ENCODE measurements at regions not wholly inside any gene's neighbourhood (a gene's known extent, or its start where the extent isn't known, plus 50 kb on each side); places are given as distances from the start of the nearest gene placed in this dataset.

DNA sequence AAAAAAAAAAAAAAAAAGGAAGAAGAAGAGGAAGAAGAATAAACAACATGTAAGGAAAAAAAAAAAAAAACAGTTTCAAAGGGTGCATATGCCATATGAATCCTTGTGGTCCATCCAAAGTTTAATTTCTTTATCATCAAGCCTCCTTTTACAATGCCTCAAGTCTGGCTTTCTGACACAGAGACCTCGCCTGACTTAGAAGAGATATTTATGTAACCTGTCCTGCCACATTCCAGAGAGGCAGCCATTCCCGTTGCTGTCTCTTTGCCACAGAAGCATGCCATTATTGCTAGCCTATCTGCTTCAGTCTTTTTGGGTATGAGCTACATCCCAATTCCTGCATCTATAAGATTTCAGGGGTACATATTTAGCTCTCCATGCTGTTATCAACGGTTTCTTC lies 596.7 kb upstream of the ATP2B1 start:
- no peak overlapping the region for H3K27ac ChIP-seq (ENCODE audit: low read depth, low read length)
- FAIRE-seq (no peak), DNase-seq (ENCODE audit: low read depth) (no peak)

DNA sequence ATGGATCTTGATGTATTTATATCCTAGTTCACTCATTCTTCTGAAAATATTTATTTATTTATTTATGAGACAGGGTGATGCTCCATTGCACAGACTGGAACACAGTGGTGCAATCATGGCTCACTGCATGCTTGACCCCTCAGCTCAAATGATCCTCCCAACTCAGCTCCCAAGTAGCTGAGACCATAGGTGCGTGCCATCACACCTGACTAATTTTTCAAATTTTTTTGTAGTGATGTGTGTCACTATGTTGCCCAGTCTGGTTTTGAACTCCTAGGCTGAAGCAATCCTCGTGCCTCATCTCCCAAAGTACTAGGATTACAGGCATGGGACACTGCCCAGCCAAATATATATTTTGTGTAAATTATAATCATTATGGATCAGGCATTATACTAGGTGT lies 595.6 kb upstream of the ATP2B1 start:
- Mint-ChIP-seq H3K4me1 (ENCODE audit: low read depth, unreplicated experiment) (no peaks in the 10 kb centered on the region), H3K27me3 (ENCODE audit: low read depth, unreplicated experiment) (no peaks in the 10 kb centered on the region)
- FAIRE-seq: no peak

More for the DNA sequence above, 596.7 kb upstream of the ATP2B1 start:
- H2AFZ ChIP-seq (ENCODE audit: low read depth, low read length): no peak overlapping the region
- no peaks in the 10 kb centered on the region for H3K79me2 ChIP-seq (ENCODE audit: insufficient read depth, low read length)
- Mint-ChIP-seq H3K4me1 (ENCODE audit: low read depth, unreplicated experiment) (no peaks in the 10 kb centered on the region), H3K27me3 (ENCODE audit: low read depth, unreplicated experiment) (no peaks in the 10 kb centered on the region), H3K27ac (ENCODE audit: unreplicated experiment) (no peak overlapping the region), H3K4me3 (ENCODE audit: unreplicated experiment) (no peak overlapping the region), H3K9me3 (ENCODE audit: unreplicated experiment) (peaks cover 3% of the 10 kb centered on the region), H3K36me3 (ENCODE audit: low read depth, unreplicated experiment) (no peaks in the 10 kb centered on the region)
- H3K4me3 ChIP-seq (ENCODE audit: insufficient read depth, low read depth, low read length): no peak overlapping the region
- H3K4me1 ChIP-seq (ENCODE audit: insufficient read depth, low read length): no peaks in the 10 kb centered on the region
- no peaks in the 10 kb centered on the region for H4K20me1 ChIP-seq (ENCODE audit: insufficient read depth, low read length)
- H3K9ac ChIP-seq (ENCODE audit: low read length): no peak overlapping the region
- TF ChIP-seq, protein P1, sequence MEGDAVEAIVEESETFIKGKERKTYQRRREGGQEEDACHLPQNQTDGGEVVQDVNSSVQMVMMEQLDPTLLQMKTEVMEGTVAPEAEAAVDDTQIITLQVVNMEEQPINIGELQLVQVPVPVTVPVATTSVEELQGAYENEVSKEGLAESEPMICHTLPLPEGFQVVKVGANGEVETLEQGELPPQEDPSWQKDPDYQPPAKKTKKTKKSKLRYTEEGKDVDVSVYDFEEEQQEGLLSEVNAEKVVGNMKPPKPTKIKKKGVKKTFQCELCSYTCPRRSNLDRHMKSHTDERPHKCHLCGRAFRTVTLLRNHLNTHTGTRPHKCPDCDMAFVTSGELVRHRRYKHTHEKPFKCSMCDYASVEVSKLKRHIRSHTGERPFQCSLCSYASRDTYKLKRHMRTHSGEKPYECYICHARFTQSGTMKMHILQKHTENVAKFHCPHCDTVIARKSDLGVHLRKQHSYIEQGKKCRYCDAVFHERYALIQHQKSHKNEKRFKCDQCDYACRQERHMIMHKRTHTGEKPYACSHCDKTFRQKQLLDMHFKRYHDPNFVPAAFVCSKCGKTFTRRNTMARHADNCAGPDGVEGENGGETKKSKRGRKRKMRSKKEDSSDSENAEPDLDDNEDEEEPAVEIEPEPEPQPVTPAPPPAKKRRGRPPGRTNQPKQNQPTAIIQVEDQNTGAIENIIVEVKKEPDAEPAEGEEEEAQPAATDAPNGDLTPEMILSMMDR (IDR thresholded peaks at IDR 0.05; ENCODE audit: insufficient read depth, low read depth, low read length): no peak
- TF ChIP-seq EZH2 (IDR thresholded peaks at IDR 0.05; ENCODE audit: insufficient read depth, low read length): no peak
- no peak overlapping the region for H3K4me2 ChIP-seq (ENCODE audit: low read length)
- H3K27me3 ChIP-seq (ENCODE audit: insufficient read depth, low read length): no peaks in the 10 kb centered on the region
- H3K36me3 ChIP-seq (ENCODE audit: insufficient read depth, low read length): no peaks in the 10 kb centered on the region
- H3K9me3 ChIP-seq (ENCODE audit: insufficient read depth, low read depth, low read length): no peaks in the 10 kb centered on the region

DNA sequence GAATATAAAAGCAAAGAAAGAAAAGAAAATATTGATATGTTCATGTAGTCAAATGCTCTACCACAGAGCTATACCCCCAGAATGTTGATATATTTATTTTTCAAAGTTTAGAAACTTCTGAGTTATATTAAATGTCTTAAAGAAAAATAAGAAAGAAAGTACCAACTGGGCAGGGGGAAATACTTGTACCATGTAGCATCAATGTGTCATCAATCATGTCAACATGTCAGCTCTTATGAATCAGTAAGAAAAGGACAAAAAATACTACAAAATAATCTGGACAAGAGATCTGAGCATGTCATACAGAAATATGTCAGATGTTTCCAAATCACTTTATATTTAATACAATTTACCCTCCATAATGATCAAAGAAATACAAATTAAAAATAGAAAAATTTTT lies 595.1 kb upstream of the ATP2B1 start:
- Histone ChIP-seq H3K27ac (ENCODE audit: low read depth, low read length) (no peak overlapping the region), H3K79me2 (ENCODE audit: insufficient read depth, low read length) (no peaks in the 10 kb centered on the region), H3K9ac (ENCODE audit: low read length) (no peak overlapping the region), H3K36me3 (ENCODE audit: insufficient read depth, low read length) (no peaks in the 10 kb centered on the region), H4K20me1 (ENCODE audit: insufficient read depth, low read length) (no peaks in the 10 kb centered on the region), H3K9me3 (ENCODE audit: insufficient read depth, low read depth, low read length) (no peaks in the 10 kb centered on the region), H3K4me2 (ENCODE audit: low read length) (no peak overlapping the region), H2AFZ (ENCODE audit: low read depth, low read length) (no peak overlapping the region), H3K27me3 (ENCODE audit: insufficient read depth, low read length) (no peaks in the 10 kb centered on the region), H3K4me1 (ENCODE audit: insufficient read depth, low read length) (no peaks in the 10 kb centered on the region), H3K4me3 (ENCODE audit: insufficient read depth, low read depth, low read length) (no peak overlapping the region)
- H3K9me3 Mint-ChIP-seq (ENCODE audit: unreplicated experiment): peaks cover 3% of the 10 kb centered on the region
- TF ChIP-seq, protein P1 (IDR thresholded peaks at IDR 0.05; ENCODE audit: insufficient read depth, low read depth, low read length): no peak
- no peak for TF ChIP-seq EZH2 (IDR thresholded peaks at IDR 0.05; ENCODE audit: insufficient read depth, low read length)
- H3K27ac Mint-ChIP-seq (ENCODE audit: unreplicated experiment): no peak overlapping the region
- FAIRE-seq (no peak), DNase-seq (ENCODE audit: low read depth) (no peak)
- no peaks in the 10 kb centered on the region for H3K4me1 Mint-ChIP-seq (ENCODE audit: low read depth, unreplicated experiment)
- no peak overlapping the region for H3K4me3 Mint-ChIP-seq (ENCODE audit: unreplicated experiment)
- H3K27me3 Mint-ChIP-seq (ENCODE audit: low read depth, unreplicated experiment): no peaks in the 10 kb centered on the region
- no peaks in the 10 kb centered on the region for H3K36me3 Mint-ChIP-seq (ENCODE audit: low read depth, unreplicated experiment)

More for the DNA sequence above, 595.6 kb upstream of the ATP2B1 start:
- Mint-ChIP-seq H3K36me3 (ENCODE audit: low read depth, unreplicated experiment) (no peaks in the 10 kb centered on the region), H3K27ac (ENCODE audit: unreplicated experiment) (no peak overlapping the region), H3K9me3 (ENCODE audit: unreplicated experiment) (peaks cover 3% of the 10 kb centered on the region), H3K4me3 (ENCODE audit: unreplicated experiment) (no peak overlapping the region)
- TF ChIP-seq EZH2 (IDR thresholded peaks at IDR 0.05; ENCODE audit: insufficient read depth, low read length): no peak
- TF ChIP-seq, protein P1 (IDR thresholded peaks at IDR 0.05; ENCODE audit: insufficient read depth, low read depth, low read length): no peak
- Histone ChIP-seq H2AFZ (ENCODE audit: low read depth, low read length) (no peak overlapping the region), H3K4me2 (ENCODE audit: low read length) (no peak overlapping the region), H3K27me3 (ENCODE audit: insufficient read depth, low read length) (no peaks in the 10 kb centered on the region), H3K4me1 (ENCODE audit: insufficient read depth, low read length) (no peaks in the 10 kb centered on the region), H3K36me3 (ENCODE audit: insufficient read depth, low read length) (no peaks in the 10 kb centered on the region), H3K27ac (ENCODE audit: low read depth, low read length) (no peak overlapping the region), H3K9me3 (ENCODE audit: insufficient read depth, low read depth, low read length) (no peaks in the 10 kb centered on the region), H3K9ac (ENCODE audit: low read length) (no peak overlapping the region), H3K79me2 (ENCODE audit: insufficient read depth, low read length) (no peaks in the 10 kb centered on the region), H3K4me3 (ENCODE audit: insufficient read depth, low read depth, low read length) (no peak overlapping the region), H4K20me1 (ENCODE audit: insufficient read depth, low read length) (no peaks in the 10 kb centered on the region)
- DNase-seq (ENCODE audit: low read depth): no peak
